ENCODE measurements at regions not wholly inside any gene's neighbourhood (a gene's known extent, or its start where the extent isn't known, plus 50 kb on each side); places are given as distances from the start of the nearest gene placed in this dataset.
A peak's percentile ranks its signal among the peaks of the same experiment; 100 is the strongest.
"Not testable (repeated sequence)": the region's sequence is repeated elsewhere in the genome, so short reads cannot be mapped to it uniquely, and the experiment has no call there.

DNA sequence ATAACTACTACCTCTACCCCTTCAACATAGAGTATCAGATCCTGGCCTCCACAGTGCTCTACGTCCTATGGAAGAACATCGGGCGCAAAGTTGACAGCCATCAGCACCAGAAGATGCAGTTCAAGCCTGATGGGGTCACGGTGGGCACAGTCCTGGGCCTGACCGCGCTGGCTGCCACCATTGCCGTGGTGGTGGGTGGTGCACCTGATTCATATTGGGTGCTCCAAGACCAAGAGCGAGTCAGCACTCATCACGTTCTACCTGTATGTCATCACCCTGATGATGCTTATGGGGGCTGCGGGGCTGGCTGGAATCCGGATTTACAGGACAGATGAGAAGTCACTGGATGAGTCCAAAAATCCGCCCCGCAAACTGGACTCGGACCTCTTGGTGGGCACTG is 846.4 kb downstream of the RPIA start:
- DNase-seq = not testable (repeated sequence)

DNA sequence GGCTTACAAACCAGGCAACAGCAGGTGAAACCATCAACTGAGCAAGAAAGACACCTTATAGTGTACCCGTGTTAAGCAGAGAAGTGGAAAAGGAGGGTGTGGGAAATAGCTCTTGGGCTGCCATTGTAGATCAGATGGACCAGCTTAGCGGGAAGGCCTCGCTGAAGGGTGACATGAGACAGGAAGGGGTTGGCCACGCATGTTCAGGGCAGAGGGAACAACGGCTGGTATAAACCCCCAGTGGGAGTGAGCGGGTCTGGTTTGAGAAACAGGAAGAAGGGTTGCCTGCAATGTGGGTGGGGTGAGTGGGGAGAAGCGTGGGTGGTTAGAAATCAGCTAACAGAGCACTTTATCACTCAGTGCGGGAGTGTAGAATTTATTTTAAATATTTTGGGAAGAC is 852.6 kb downstream of the RPIA start:
- not testable (repeated sequence) for DNase-seq

DNA sequence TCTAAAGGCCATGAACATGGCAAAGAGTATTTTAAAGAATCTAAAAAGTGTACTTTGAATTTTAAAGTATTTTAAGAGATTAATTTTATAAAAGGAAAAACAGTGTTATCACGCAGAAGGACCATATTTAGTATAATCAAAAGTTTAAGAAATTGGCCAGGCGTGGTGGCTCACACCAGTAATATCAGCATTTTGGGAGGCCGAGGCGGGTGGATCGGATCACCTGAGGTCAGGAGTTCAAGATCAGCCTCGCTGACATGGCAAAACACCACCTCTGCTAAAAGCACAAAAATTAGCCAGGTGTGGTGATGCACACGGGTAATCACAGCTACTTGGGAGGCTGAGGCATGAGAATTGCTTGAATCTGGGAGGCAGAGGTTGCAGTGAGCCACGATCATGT is 887.7 kb downstream of the RPIA start:
- DNase-seq = not testable (repeated sequence)

GRCh38 chr2:89582816-89583215 is 891.3 kb downstream of the RPIA start:
- peak; percentile 44 for DNase-seq

- peak; percentile 19 for DNase-seq
Observed at GRCh38 chr2:89584046-89584445, 892.6 kb downstream of the RPIA start.

GRCh38 chr2:89584868-89585557 is 893.5 kb downstream of the RPIA start:
- DNase-seq = peak; percentile 12

- peak; percentile 78 for DNase-seq
Observed at GRCh38 chr2:89585558-89585920, 894.1 kb downstream of the RPIA start.

- DNase-seq = not testable (repeated sequence)
Observed at GRCh38 chr2:89599843-89600242, 908.4 kb downstream of the RPIA start.

DNA sequence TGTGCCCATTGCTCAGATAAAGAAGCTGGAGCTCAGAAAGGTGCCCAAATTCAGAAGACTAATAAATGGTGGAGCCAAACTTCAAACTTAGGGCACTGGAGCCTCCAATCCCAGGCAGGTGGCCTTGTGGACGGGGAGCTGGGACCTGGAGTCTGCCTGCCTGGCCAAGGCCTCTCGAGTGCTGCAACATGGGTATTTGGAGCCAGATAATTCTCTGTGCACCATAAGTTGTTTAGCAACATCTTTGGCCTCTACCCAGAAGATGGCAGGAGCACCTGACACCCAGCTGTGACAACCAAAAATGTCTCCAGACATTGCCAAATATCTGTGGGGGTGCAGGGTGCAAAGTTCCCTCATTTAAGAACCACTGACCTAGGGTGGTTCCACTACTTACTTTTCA is 915.0 kb downstream of the RPIA start:
- not testable (repeated sequence) for DNase-seq

- DNase-seq = not testable (repeated sequence)
Observed at GRCh38 chr2:89610207-89610926, 918.9 kb downstream of the RPIA start.

DNA sequence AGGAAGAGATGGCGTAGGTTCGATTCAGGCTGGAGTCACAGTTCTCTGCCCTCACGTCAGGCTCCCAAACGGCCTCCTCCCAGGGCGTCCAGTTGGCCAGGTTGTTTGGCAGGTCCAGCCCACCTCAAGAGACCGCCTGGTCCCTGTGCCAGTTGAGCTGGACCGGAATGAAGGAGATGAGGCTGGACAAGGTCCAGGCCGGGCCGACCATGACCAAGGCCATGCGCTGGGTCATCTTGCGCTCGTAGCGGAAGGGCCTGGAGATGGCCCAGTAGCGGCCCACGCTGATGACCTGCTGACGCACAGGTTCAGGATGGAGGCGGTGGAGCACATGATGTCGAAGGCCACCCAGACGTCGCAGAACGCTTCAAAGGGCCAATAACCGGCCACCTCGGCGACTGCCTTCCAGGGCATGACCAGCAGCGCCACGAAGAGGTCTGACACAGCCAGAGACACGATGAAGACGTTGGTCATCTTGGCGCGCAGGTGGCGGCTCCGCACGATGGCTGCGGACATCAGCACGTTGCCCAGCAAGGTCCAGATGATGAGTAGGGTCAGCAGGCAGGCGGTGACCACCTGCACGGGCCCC is 919.5 kb downstream of the RPIA start:
- DNase-seq = not testable (repeated sequence)

DNA sequence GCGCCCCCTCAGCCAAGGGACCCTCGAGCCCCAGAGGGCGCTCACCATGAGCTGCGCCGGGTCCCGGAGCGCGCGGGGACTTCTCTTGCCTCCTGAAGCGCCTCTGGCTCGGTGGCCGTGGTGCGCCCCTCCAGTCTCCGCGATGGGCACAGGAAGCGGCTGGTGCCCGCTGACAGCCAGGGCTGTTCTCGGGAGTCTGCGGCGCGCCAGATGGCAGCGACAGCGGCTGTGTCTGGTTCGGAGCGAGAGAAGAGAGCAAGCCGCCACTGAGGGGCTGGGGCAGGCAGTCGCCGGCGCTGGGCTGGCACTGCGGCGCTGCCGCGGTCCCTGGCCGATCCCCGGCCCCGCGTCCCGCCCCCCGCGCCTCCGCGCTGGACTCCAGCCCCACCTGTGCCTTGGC is 920.2 kb downstream of the RPIA start:
- DNase-seq = not testable (repeated sequence)

GRCh38 chr2:89649268-89649667 is 957.8 kb downstream of the RPIA start:
- not testable (repeated sequence) for DNase-seq

DNA sequence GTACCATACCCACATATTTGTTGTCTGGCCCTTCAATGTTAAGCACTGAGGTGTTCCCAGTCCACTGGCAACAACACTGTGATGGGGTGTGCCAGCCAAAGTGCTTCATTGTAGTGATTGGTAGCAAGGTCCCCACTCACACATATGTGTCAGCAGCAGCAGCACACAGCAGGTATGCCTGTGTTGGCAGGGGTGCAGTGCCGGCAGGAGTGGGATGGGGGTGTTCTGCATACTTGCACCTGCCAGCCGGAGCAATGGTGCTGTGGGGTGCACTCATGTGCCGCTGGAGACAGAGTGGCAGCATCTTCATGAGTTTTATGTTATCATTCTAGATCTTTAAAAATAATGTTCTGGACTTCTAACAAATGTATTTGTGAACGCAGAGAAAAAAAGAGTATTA is 987.8 kb downstream of the RPIA start:
- DNase-seq = not testable (repeated sequence)

All from femur (tissue), 1 donor.